ENCODE measurements at regions not wholly inside any gene's neighbourhood (a gene's known extent, or its start where the extent isn't known, plus 50 kb on each side); places are given as distances from the start of the nearest gene placed in this dataset.

GRCh38 chr7:53920011-53920410 is 622.2 kb upstream of the VSTM2A start:
- Histone ChIP-seq H3K27me3 (ENCODE audit: insufficient read depth, low read length, poor library complexity, severe bottlenecking) (no peaks in the 10 kb centered on the region), H3K4me1 (ENCODE audit: insufficient read depth, low read length, poor library complexity, severe bottlenecking) (no peaks in the 10 kb centered on the region), H3K9me2 (replicated peaks; ENCODE audit: low read depth, low read length) (no peaks in the 10 kb centered on the region), H3K9me3 (ENCODE audit: insufficient read depth, low read depth, low read length) (peaks cover 6% of the 10 kb centered on the region; the same call in 1 of the 2 replicates), H3K4me2 (ENCODE audit: low read depth, low read length, poor library complexity, severe bottlenecking) (no peak overlapping the region), H3K4me3 (ENCODE audit: low read length, poor library complexity, severe bottlenecking) (no peak overlapping the region), H3K36me3 (ENCODE audit: insufficient read depth, low read length) (no peaks in the 10 kb centered on the region), H4K20me1 (ENCODE audit: insufficient read depth, low read length, poor library complexity, severe bottlenecking) (no peaks in the 10 kb centered on the region), H3K9ac (ENCODE audit: low read depth, low read length, poor library complexity, severe bottlenecking) (no peak overlapping the region), H3F3A (ENCODE audit: low read depth) (no peaks in the 10 kb centered on the region), H2AFZ (ENCODE audit: low read length) (no peak overlapping the region), H3K79me2 (ENCODE audit: insufficient read depth, low read length) (no peaks in the 10 kb centered on the region)
- TF ChIP-seq, protein P1, sequence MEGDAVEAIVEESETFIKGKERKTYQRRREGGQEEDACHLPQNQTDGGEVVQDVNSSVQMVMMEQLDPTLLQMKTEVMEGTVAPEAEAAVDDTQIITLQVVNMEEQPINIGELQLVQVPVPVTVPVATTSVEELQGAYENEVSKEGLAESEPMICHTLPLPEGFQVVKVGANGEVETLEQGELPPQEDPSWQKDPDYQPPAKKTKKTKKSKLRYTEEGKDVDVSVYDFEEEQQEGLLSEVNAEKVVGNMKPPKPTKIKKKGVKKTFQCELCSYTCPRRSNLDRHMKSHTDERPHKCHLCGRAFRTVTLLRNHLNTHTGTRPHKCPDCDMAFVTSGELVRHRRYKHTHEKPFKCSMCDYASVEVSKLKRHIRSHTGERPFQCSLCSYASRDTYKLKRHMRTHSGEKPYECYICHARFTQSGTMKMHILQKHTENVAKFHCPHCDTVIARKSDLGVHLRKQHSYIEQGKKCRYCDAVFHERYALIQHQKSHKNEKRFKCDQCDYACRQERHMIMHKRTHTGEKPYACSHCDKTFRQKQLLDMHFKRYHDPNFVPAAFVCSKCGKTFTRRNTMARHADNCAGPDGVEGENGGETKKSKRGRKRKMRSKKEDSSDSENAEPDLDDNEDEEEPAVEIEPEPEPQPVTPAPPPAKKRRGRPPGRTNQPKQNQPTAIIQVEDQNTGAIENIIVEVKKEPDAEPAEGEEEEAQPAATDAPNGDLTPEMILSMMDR (conservative IDR thresholded peaks at IDR 0.05; ENCODE audit: low read length): no peak
- no peak for TF ChIP-seq EZH2phosphoT487 (IDR thresholded peaks at IDR 0.05; ENCODE audit: borderline replicate concordance)

- Histone ChIP-seq H3K9me3 (ENCODE audit: insufficient read depth, low read depth, low read length) (no peaks in the 10 kb centered on the region), H4K20me1 (ENCODE audit: insufficient read depth, low read length, poor library complexity, severe bottlenecking) (no peaks in the 10 kb centered on the region), H3F3A (ENCODE audit: low read depth) (no peaks in the 10 kb centered on the region), H3K9me2 (replicated peaks; ENCODE audit: low read depth, low read length) (no peaks in the 10 kb centered on the region), H3K4me1 (ENCODE audit: insufficient read depth, low read length, poor library complexity, severe bottlenecking) (no peaks in the 10 kb centered on the region), H3K79me2 (ENCODE audit: insufficient read depth, low read length) (no peaks in the 10 kb centered on the region), H3K9ac (ENCODE audit: low read depth, low read length, poor library complexity, severe bottlenecking) (no peak overlapping the region), H3K27me3 (ENCODE audit: insufficient read depth, low read length, poor library complexity, severe bottlenecking) (no peaks in the 10 kb centered on the region), H3K4me3 (ENCODE audit: low read length, poor library complexity, severe bottlenecking) (no peak overlapping the region), H3K4me2 (ENCODE audit: low read depth, low read length, poor library complexity, severe bottlenecking) (no peak overlapping the region), H3K36me3 (ENCODE audit: insufficient read depth, low read length) (no peaks in the 10 kb centered on the region), H2AFZ (ENCODE audit: low read length) (no peak overlapping the region)
- TF ChIP-seq EZH2phosphoT487 (IDR thresholded peaks at IDR 0.05; ENCODE audit: borderline replicate concordance): no peak
- TF ChIP-seq, protein P1 (conservative IDR thresholded peaks at IDR 0.05; ENCODE audit: low read length): no peak
Measured at GRCh38 chr7:53940483-53940882, 601.7 kb upstream of the VSTM2A start.

- no peaks in the 10 kb centered on the region for H3K27me3 ChIP-seq (ENCODE audit: insufficient read depth, low read length, poor library complexity, severe bottlenecking)
- H3F3A ChIP-seq (ENCODE audit: low read depth): no peaks in the 10 kb centered on the region
Measured at GRCh38 chr7:53947732-53948131, 594.4 kb upstream of the VSTM2A start.

More at GRCh38 chr7:53947732-53948131, 594.4 kb upstream of the VSTM2A start:
- H2AFZ ChIP-seq (ENCODE audit: low read length): no peak overlapping the region
- H3K4me3 ChIP-seq (ENCODE audit: low read length, poor library complexity, severe bottlenecking): no peak overlapping the region
- no peaks in the 10 kb centered on the region for H3K9me3 ChIP-seq (ENCODE audit: insufficient read depth, low read depth, low read length)
- no peaks in the 10 kb centered on the region for H3K9me2 ChIP-seq (replicated peaks; ENCODE audit: low read depth, low read length)
- no peak overlapping the region for H3K4me2 ChIP-seq (ENCODE audit: low read depth, low read length, poor library complexity, severe bottlenecking)
- no peaks in the 10 kb centered on the region for H3K4me1 ChIP-seq (ENCODE audit: insufficient read depth, low read length, poor library complexity, severe bottlenecking)
- no peaks in the 10 kb centered on the region for H4K20me1 ChIP-seq (ENCODE audit: insufficient read depth, low read length, poor library complexity, severe bottlenecking)
- no peaks in the 10 kb centered on the region for H3K36me3 ChIP-seq (ENCODE audit: insufficient read depth, low read length)
- H3K9ac ChIP-seq (ENCODE audit: low read depth, low read length, poor library complexity, severe bottlenecking): no peak overlapping the region
- no peaks in the 10 kb centered on the region for H3K79me2 ChIP-seq (ENCODE audit: insufficient read depth, low read length)
- TF ChIP-seq, protein P1 (conservative IDR thresholded peaks at IDR 0.05; ENCODE audit: low read length): no peak
- TF ChIP-seq EZH2phosphoT487 (IDR thresholded peaks at IDR 0.05; ENCODE audit: borderline replicate concordance): no peak

Measured in Loucy (cell line).